VCaP (cell line): ENCODE measurements at regions not wholly inside any gene's neighbourhood (a gene's known extent, or its start where the extent isn't known, plus 50 kb on each side); places are given as distances from the start of the nearest gene placed in this dataset.
A peak's percentile ranks its signal among the peaks of the same experiment; 100 is the strongest.

Source experiments
- H3K27ac ChIP-seq: fragments of 450-650 bp; 2 replicates; pipeline ENCODE4 v1.5.1; 2017
- CTCF ChIP-seq: fragments of 450-650 bp; conservative IDR thresholded peaks from 2 replicates; pipeline ENCODE4 v1.5.1; 2017; ENCODE audit warnings: mild to moderate bottlenecking, moderate library complexity

GRCh38 chr5:124655251-124655917 lies 91.1 kb downstream of the ZNF608 start:
- TF ChIP-seq CTCF, result no peak
- H3K27ac ChIP-seq, result peak overlapping the region; percentile 77

GRCh38 chr5:124654418-124654817 lies 92.0 kb downstream of the ZNF608 start:
- H3K27ac ChIP-seq, result peak overlapping the region; percentile 77; the same call in 1 of the 2 replicates

GRCh38 chr5:124653666-124654065 lies 92.8 kb downstream of the ZNF608 start:
- no peak overlapping the region for H3K27ac ChIP-seq
- TF ChIP-seq CTCF, result no peak

More at GRCh38 chr5:124654418-124654817, 92.0 kb downstream of the ZNF608 start:
- TF ChIP-seq CTCF, result no peak

GRCh38 chr5:124652892-124653441 lies 93.5 kb downstream of the ZNF608 start:
- TF ChIP-seq CTCF, result no peak
- H3K27ac ChIP-seq, result no peak overlapping the region; the same call in 1 of the 2 replicates

- no peak for TF ChIP-seq CTCF
- peak overlapping the region; percentile 77 for H3K27ac ChIP-seq
Measured at GRCh38 chr5:124652514-124652819, 94.0 kb downstream of the ZNF608 start.

GRCh38 chr5:124651663-124652513 lies 94.6 kb downstream of the ZNF608 start:
- peak overlapping the region; percentile 77 for H3K27ac ChIP-seq
- no peak for TF ChIP-seq CTCF

GRCh38 chr5:124650951-124651662 lies 95.3 kb downstream of the ZNF608 start:
- TF ChIP-seq CTCF, result no peak
- H3K27ac ChIP-seq, result peak overlapping the region; percentile 77
